Lung (tissue), 11 donors: ENCODE measurements at regions not wholly inside any gene's neighbourhood (a gene's known extent, or its start where the extent isn't known, plus 50 kb on each side); places are given as distances from the start of the nearest gene placed in this dataset.

Experiments
- ATAC-seq: fragments of 200-7000 bp; cut with Tn5 transposase; one replicate; pipeline ENCODE4 v1.9.1; 2020; ENCODE audit warnings: moderate number of reproducible peaks; ENCODE audit not compliant: insufficient read depth, low FRiP score
- DNase-seq, 3 donors: peaks; one replicate each; pipeline ENCODE4 v3.0.0-alpha.2; 2013 to 2017
- H3K27ac ChIP-seq, 2 donors: one replicate each; pipeline ENCODE4 v1.5.1; 2013; ENCODE audit warnings: mild to moderate bottlenecking in 2 of 2, moderate library complexity in 2 of 2, control low read depth in 1 of 2, inconsistent platforms in 1 of 2, low read depth in 1 of 2, low read length in 1 of 2
- H3K27me3 ChIP-seq, 3 donors: one replicate each; pipeline ENCODE4 v1.5.1; 2013; ENCODE audit warnings: low read length in 2 of 3; ENCODE audit not compliant: control insufficient read depth in 3 of 3, insufficient read depth in 3 of 3
- H3K36me3 ChIP-seq, 4 donors: one replicate each; pipeline ENCODE4 v1.5.1; 2013; ENCODE audit warnings: low read length in 4 of 4, mild to moderate bottlenecking in 1 of 4, moderate library complexity in 1 of 4; ENCODE audit not compliant: control insufficient read depth in 4 of 4, insufficient read depth in 4 of 4
- H3K4me1 ChIP-seq, 5 donors: one replicate each; pipeline ENCODE4 v1.5.1; 2013; ENCODE audit warnings: low read length in 5 of 5, mild to moderate bottlenecking in 2 of 5, moderate library complexity in 1 of 5; ENCODE audit not compliant: control insufficient read depth in 5 of 5, insufficient read depth in 5 of 5
- H3K4me3 ChIP-seq: one replicate; pipeline ENCODE4 v1.5.1; 2013; ENCODE audit warnings: mild to moderate bottlenecking, control low read depth, moderate library complexity
- H3K9ac ChIP-seq, 2 donors: one replicate each; pipeline ENCODE4 v1.5.1; 2013; ENCODE audit warnings: low read length in 2 of 2, control low read depth in 1 of 2; ENCODE audit not compliant: insufficient read depth in 1 of 2
- H3K9me3 ChIP-seq, 4 donors: one replicate each; pipeline ENCODE4 v1.5.1; 2013; ENCODE audit warnings: low read length in 3 of 4, mild to moderate bottlenecking in 1 of 4, moderate library complexity in 1 of 4; ENCODE audit not compliant: control insufficient read depth in 4 of 4, insufficient read depth in 3 of 4
- CTCF ChIP-seq: IDR thresholded peaks from 2 replicates; pipeline ENCODE4 v1.5.1; 2012; ENCODE audit warnings: mild to moderate bottlenecking; ENCODE audit errors: control extremely low read depth, extremely low read depth
- WGBS, 2 donors: extraction: QIAGEN DNeasy Blood & Tissue Kit; methylation state at CpG; one replicate each; pipeline ENCODE4 v1.1.7; 2013; 5-methylcytosine and 5-hydroxymethylcytosine counted together
- donor health status: control.
- donor health status: control.
- donor health status: Bipolar disorder and iron deficiency.
- donor health status: healthy.
- donor health status: DM: yes; HTN: yes; CAD: no.

DNA sequence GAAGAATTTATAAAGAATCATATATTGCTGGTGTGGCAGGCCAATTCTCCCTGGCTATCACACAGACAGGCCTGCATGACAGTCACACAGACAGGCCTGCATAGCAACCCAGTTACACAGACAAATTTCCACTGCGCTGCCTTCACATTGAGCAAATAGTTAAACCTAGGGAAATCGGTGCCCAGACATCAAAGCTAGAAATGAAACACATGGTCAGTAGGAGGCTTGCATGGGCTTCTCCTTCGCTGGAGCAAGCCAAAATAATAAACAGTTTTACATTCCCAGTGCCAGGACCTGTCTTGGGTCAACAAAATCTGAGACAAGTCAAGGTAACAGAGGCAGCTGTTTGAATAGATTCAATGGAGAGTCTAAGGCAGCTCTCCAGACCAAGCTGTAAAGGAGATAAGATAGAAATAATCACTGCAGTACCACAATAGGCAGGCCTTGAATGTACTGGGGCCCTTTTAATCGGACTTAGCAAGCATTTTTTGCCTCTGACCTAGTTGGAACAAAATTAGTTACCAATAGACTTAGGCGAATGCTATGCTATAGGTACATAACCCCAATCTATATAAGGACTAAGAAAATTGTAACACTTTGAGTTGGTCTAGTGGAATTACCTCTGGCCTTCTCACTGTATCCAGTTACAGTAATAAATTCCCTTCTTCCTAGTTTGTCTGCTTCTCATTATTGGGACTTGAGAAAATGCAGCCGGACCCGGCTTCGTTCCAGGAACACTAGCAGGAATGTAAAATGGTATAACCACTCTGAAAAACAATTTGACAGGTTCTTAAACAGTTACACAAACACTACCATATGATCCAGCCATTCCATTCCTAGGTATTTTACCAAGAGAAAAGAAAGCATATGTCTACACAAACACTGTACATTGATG lies 274.7 kb upstream of the UBE2E2 start:
- Histone ChIP-seq H3K4me1 (peaks cover 0 to 9% (median 0%) of the 10 kb centered on the region in 5 donors), H3K4me3 (no peak overlapping the region), H3K27ac (no peak overlapping the region), H3K36me3 (no peaks in the 10 kb centered on the region), H3K9ac (no peak overlapping the region), H3K9me3 (no peaks in the 10 kb centered on the region), H3K27me3 (no peaks in the 10 kb centered on the region)
- no peak for TF ChIP-seq CTCF
- DNase-seq (peak; percentile 51 to 74 (median 67)), ATAC-seq (no peak)
- 75 to 84% methylated on average over 8 of the region's 8 CpGs for WGBS, 2 donors

DNA sequence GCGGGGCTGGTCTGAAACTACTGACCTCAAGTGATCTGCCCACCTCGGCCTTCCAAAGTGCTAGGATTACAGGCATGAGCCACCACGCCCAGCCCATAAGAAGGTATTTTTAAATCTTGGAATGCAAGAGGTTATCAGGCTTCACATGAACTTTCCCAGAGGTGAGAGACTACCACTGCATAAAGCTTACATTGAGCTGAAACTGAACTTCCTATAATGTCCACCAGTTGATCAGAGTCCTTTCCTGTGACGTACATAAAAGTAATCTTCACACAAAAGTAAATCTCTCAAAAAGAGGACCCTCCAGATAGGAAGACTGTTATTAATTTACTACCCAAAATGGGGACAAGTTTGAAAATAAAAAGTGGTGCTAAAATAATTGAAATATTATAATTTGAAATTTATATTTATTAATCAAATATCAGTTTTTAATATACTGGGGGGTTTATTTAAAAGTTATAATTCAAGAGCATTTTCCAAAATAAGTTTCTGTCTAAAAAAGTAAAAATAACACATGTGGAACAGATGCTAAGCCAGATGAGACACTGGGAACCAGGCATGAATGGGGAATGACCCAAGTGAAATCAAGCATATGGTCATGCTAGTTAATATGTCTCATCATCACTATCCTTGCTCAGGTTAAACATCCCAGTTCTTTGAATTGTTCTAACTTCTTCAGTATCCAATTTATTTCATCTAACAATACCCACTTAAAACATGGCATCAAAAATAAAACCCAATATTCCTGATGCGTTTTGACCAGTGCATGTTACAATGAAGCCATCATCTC lies 269.9 kb upstream of the UBE2E2 start:
- no peak overlapping the region for H3K27ac ChIP-seq
- no peak for TF ChIP-seq CTCF
- H3K36me3 ChIP-seq, result no peaks in the 10 kb centered on the region
- no peak for DNase-seq
- H3K27me3 ChIP-seq, result no peaks in the 10 kb centered on the region
- no peaks in the 10 kb centered on the region for H3K9me3 ChIP-seq
- no peak overlapping the region for H3K4me3 ChIP-seq
- peaks cover 0 to 28% (median 0%) of the 10 kb centered on the region in 5 donors for H3K4me1 ChIP-seq
- 82 to 84% methylated on average over 5 of the region's 5 CpGs for WGBS, 2 donors
- H3K9ac ChIP-seq, result no peak overlapping the region
- no peak for ATAC-seq

DNA sequence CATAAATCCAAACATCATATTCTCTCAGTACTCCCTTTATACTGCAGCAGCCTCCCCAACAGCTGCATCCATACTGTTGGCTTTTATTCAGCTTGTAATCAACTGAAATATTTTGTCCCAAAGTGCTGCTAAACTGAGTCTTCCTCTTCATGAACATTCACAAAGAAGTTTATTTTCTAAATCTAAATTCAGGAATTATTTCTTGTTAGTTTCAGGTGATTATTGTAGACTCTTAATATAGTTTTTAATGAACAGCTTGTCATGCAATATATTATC lies 269.3 kb upstream of the UBE2E2 start:
- H3K9me3 ChIP-seq, result no peaks in the 10 kb centered on the region
- no peak for TF ChIP-seq CTCF
- peak in 2 of 3 donors; percentile 69 to 83 for DNase-seq

More for the DNA sequence above, 269.3 kb upstream of the UBE2E2 start:
- Histone ChIP-seq H3K27ac (no peak overlapping the region), H3K27me3 (no peaks in the 10 kb centered on the region), H3K4me1 (peaks cover 0 to 29% (median 0%) of the 10 kb centered on the region in 5 donors), H3K36me3 (no peaks in the 10 kb centered on the region), H3K9ac (no peak overlapping the region), H3K4me3 (no peak overlapping the region)
- ATAC-seq, result no peak
